ENCODE measurements at regions not wholly inside any gene's neighbourhood (a gene's known extent, or its start where the extent isn't known, plus 50 kb on each side); places are given as distances from the start of the nearest gene placed in this dataset.

DNA sequence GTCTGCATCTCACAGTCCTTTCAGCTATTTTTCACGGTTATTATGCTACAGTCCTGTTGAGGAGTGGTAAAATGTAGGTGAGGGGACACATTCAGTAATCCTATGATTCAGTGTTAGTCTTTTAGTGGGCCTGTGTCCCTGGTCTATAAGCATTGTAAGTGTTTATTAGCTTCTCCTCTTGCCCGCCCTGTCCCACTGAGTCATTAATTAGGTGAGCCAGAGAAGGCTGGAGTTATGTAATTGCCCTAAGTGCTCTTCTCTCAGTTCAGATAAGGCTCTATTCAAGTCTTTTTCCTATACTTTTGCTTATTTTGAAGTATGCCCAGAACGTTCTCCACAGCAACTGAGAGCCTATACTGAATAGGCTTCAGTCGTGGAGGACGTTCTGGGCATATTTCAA lies 76.3 kb upstream of the ZRANB2 start:
- TF ChIP-seq EP300 (IDR thresholded peaks at IDR 0.05; ENCODE audit: borderline replicate concordance) (no peak), ZBTB7A (IDR thresholded peaks at IDR 0.05; ENCODE audit: low read depth) (no peak), NFIC (IDR thresholded peaks at IDR 0.05) (no peak), EGR1 (IDR thresholded peaks at IDR 0.05) (no peak), CEBPB (IDR thresholded peaks at IDR 0.05) (no peak), TAF1 (IDR thresholded peaks at IDR 0.05; ENCODE audit: low read depth) (no peak), TEAD4 (IDR thresholded peaks at IDR 0.05) (no peak), FOXM1 (IDR thresholded peaks at IDR 0.05; ENCODE audit: borderline replicate concordance, low read depth) (no peak)
- TF ChIP-seq, protein P1, sequence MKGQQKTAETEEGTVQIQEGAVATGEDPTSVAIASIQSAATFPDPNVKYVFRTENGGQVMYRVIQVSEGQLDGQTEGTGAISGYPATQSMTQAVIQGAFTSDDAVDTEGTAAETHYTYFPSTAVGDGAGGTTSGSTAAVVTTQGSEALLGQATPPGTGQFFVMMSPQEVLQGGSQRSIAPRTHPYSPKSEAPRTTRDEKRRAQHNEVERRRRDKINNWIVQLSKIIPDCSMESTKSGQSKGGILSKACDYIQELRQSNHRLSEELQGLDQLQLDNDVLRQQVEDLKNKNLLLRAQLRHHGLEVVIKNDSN (IDR thresholded peaks at IDR 0.05) = no peak
- TF ChIP-seq, protein P2, sequence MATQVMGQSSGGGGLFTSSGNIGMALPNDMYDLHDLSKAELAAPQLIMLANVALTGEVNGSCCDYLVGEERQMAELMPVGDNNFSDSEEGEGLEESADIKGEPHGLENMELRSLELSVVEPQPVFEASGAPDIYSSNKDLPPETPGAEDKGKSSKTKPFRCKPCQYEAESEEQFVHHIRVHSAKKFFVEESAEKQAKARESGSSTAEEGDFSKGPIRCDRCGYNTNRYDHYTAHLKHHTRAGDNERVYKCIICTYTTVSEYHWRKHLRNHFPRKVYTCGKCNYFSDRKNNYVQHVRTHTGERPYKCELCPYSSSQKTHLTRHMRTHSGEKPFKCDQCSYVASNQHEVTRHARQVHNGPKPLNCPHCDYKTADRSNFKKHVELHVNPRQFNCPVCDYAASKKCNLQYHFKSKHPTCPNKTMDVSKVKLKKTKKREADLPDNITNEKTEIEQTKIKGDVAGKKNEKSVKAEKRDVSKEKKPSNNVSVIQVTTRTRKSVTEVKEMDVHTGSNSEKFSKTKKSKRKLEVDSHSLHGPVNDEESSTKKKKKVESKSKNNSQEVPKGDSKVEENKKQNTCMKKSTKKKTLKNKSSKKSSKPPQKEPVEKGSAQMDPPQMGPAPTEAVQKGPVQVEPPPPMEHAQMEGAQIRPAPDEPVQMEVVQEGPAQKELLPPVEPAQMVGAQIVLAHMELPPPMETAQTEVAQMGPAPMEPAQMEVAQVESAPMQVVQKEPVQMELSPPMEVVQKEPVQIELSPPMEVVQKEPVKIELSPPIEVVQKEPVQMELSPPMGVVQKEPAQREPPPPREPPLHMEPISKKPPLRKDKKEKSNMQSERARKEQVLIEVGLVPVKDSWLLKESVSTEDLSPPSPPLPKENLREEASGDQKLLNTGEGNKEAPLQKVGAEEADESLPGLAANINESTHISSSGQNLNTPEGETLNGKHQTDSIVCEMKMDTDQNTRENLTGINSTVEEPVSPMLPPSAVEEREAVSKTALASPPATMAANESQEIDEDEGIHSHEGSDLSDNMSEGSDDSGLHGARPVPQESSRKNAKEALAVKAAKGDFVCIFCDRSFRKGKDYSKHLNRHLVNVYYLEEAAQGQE (IDR thresholded peaks at IDR 0.05; ENCODE audit: low read depth) = no peak
- TF ChIP-seq, protein P3, sequence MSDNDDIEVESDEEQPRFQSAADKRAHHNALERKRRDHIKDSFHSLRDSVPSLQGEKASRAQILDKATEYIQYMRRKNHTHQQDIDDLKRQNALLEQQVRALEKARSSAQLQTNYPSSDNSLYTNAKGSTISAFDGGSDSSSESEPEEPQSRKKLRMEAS (IDR thresholded peaks at IDR 0.05) = no peak
